ENCODE measurements at regions not wholly inside any gene's neighbourhood (a gene's known extent, or its start where the extent isn't known, plus 50 kb on each side); places are given as distances from the start of the nearest gene placed in this dataset.

GRCh38 chr22:44610071-44610470 is 91.9 kb upstream of the PRR5 start:
- Histone ChIP-seq H3K9me3 (ENCODE audit: control insufficient read depth in 4 of 4, low read length in 3 of 4) (peaks cover 0 to 19% (median 6%) of the 10 kb centered on the region in 4 donors), H3K27ac (ENCODE audit: low read depth in 1 of 2, low read length in 2 of 2) (no peak overlapping the region), H3K4me3 (ENCODE audit: low read depth in 1 of 3, low read length in 3 of 3) (no peak overlapping the region), H3K9ac (ENCODE audit: low read depth in 1 of 2, low read length in 2 of 2) (no peak overlapping the region), H3K27me3 (ENCODE audit: control insufficient read depth in 4 of 4, insufficient read depth in 4 of 4, low read length in 3 of 4) (no peaks in the 10 kb centered on the region), H3K36me3 (ENCODE audit: control insufficient read depth in 4 of 4, insufficient read depth in 3 of 4, low read depth in 1 of 4, low read length in 3 of 4) (no peaks in the 10 kb centered on the region), H3K4me1 (ENCODE audit: control insufficient read depth in 4 of 4, insufficient read depth in 4 of 4, low read length in 3 of 4) (no peaks in the 10 kb centered on the region)
- TF ChIP-seq FOXA1 (IDR thresholded peaks at IDR 0.05) (no peak), HNF4G (IDR thresholded peaks at IDR 0.05) (no peak), REST (IDR thresholded peaks at IDR 0.05) (no peak), TAF1 (conservative IDR thresholded peaks at IDR 0.05) (no peak), NR2F2 (IDR thresholded peaks at IDR 0.05) (no peak), JUND (IDR thresholded peaks at IDR 0.05) (no peak), ATF3 (IDR thresholded peaks at IDR 0.05) (no peak), HNF4A (conservative IDR thresholded peaks at IDR 0.05) (no peak), YY1 (IDR thresholded peaks at IDR 0.05) (no peak), MAX (IDR thresholded peaks at IDR 0.05) (no peak), GABPA (IDR thresholded peaks at IDR 0.05 in 1 of 2, conservative IDR thresholded peaks at IDR 0.05 in 1 of 2) (no peak), FOXA2 (IDR thresholded peaks at IDR 0.05) (no peak), RAD21 (IDR thresholded peaks at IDR 0.05) (no peak), EGR1 (IDR thresholded peaks at IDR 0.05; ENCODE audit: low read depth in 2 of 2) (no peak), ZBTB33 (IDR thresholded peaks at IDR 0.05) (no peak), SP1 (IDR thresholded peaks at IDR 0.05) (no peak)
- DNase-seq (ENCODE audit: low spot score): no peak
- WGBS: 82% methylated on average over 8 of the region's 8 CpGs

GRCh38 chr22:44609400-44609988 is 92.5 kb upstream of the PRR5 start:
- peaks cover 0 to 15% (median 4%) of the 10 kb centered on the region in 4 donors for H3K9me3 ChIP-seq (ENCODE audit: control insufficient read depth in 4 of 4, low read length in 3 of 4)
- no peaks in the 10 kb centered on the region for H3K4me1 ChIP-seq (ENCODE audit: control insufficient read depth in 4 of 4, insufficient read depth in 4 of 4, low read length in 3 of 4)
- WGBS: 80% methylated on average over 12 of the region's 12 CpGs
- no peak for DNase-seq (ENCODE audit: low spot score)
- no peak overlapping the region for H3K4me3 ChIP-seq (ENCODE audit: low read depth in 1 of 3, low read length in 3 of 3)
- H3K36me3 ChIP-seq (ENCODE audit: control insufficient read depth in 4 of 4, insufficient read depth in 3 of 4, low read depth in 1 of 4, low read length in 3 of 4): no peaks in the 10 kb centered on the region
- peaks cover 0 to 1% (median 0%) of the 10 kb centered on the region in 4 donors for H3K27me3 ChIP-seq (ENCODE audit: control insufficient read depth in 4 of 4, insufficient read depth in 4 of 4, low read length in 3 of 4)
- H3K9ac ChIP-seq (ENCODE audit: low read depth in 1 of 2, low read length in 2 of 2): no peak overlapping the region
- H3K27ac ChIP-seq (ENCODE audit: low read depth in 1 of 2, low read length in 2 of 2): no peak overlapping the region
- TF ChIP-seq YY1 (IDR thresholded peaks at IDR 0.05) (no peak), JUND (IDR thresholded peaks at IDR 0.05) (no peak), EGR1 (IDR thresholded peaks at IDR 0.05; ENCODE audit: low read depth in 2 of 2) (no peak), ATF3 (IDR thresholded peaks at IDR 0.05) (no peak), HNF4G (IDR thresholded peaks at IDR 0.05) (no peak), RAD21 (IDR thresholded peaks at IDR 0.05) (no peak), RXRA (IDR thresholded peaks at IDR 0.05) (no peak), FOXA2 (IDR thresholded peaks at IDR 0.05) (no peak), NR2F2 (IDR thresholded peaks at IDR 0.05) (no peak), FOXA1 (IDR thresholded peaks at IDR 0.05) (no peak), ZBTB33 (IDR thresholded peaks at IDR 0.05) (no peak), SP1 (IDR thresholded peaks at IDR 0.05) (no peak), GABPA (IDR thresholded peaks at IDR 0.05 in 1 of 2, conservative IDR thresholded peaks at IDR 0.05 in 1 of 2) (no peak), REST (IDR thresholded peaks at IDR 0.05) (no peak)

Measured in liver (tissue), 7 donors.